Effector memory CD8-positive, alpha-beta T cell (primary cell): ENCODE measurements at regions not wholly inside any gene's neighbourhood (a gene's known extent, or its start where the extent isn't known, plus 50 kb on each side); places are given as distances from the start of the nearest gene placed in this dataset.
"Not testable (repeated sequence)": the region's sequence is repeated elsewhere in the genome, so short reads cannot be mapped to it uniquely, and the experiment has no call there.

ENCODE experiments used
- ATAC-seq: fragments of 150-1000 bp; cut with Tn5 transposase; replicated peaks from 2 replicates; pipeline ENCODE4 v1.10.0; 2021; ENCODE audit warnings: mild to moderate bottlenecking, moderate library complexity
- DNase-seq, 3 experiments: peaks; one replicate each; pipeline ENCODE4 v3.0.0; 2021
- H3K27ac Mint-ChIP-seq, 2 donors: one replicate each; pipeline ENCODE4 v1.8.0; 2022; ENCODE audit warnings: mild to moderate bottlenecking in 2 of 2, mixed read lengths in 2 of 2, moderate library complexity in 2 of 2
- H3K27me3 Mint-ChIP-seq, 2 donors: one replicate each; pipeline ENCODE4 v1.8.0; 2022; ENCODE audit warnings: mixed read lengths in 2 of 2
- H3K36me3 Mint-ChIP-seq: one replicate; pipeline ENCODE4 v1.8.0; 2022; ENCODE audit warnings: mild to moderate bottlenecking, moderate library complexity, mixed read lengths; ENCODE audit not compliant: insufficient read depth
- H3K4me1 Mint-ChIP-seq, 2 donors: one replicate each; pipeline ENCODE4 v1.8.0; 2022; ENCODE audit warnings: low read depth in 2 of 2, mixed read lengths in 2 of 2
- H3K4me3 Mint-ChIP-seq, 2 donors: one replicate each; pipeline ENCODE4 v1.8.0; 2022; ENCODE audit warnings: mild to moderate bottlenecking in 2 of 2, mixed read lengths in 2 of 2, moderate library complexity in 2 of 2
- H3K9me3 Mint-ChIP-seq, 2 donors: one replicate each; pipeline ENCODE4 v1.8.0; 2022; ENCODE audit warnings: mixed read lengths in 2 of 2

DNA sequence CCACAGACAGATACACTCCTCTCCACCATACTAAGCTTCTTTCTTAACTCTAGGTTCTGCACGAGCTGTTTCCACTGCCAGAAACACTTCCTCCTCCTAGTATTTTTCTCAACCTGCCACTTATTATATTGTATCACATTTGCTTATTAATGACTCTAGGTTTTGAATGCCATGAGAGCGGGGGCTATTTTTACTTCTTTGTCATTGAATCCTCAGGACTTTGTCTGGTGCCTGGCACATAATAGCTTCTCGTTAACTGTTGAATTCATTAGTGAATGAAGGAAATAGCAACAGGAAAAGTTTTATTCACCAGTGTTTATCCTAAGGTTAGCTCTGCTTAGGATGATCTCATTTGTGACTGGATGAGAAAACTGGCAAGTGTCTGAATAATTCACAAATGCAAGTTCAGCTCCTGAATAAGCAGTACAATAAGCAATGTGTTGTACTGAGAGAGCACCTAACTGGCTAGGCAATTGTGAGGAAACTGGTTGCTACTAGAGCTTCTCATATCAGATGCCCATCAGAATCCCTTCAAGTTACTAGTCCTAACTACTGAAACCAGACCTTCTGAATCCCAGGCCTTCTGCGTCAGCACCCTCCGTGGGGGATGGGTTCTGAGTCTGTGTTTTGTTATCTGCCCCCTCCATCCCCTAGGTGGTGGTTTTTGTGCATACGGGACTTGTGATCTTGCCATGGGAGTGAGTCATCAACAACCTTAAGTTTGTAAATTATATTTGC, 92.7 kb downstream of the LSMEM1 start:
- H3K27ac Mint-ChIP-seq, result no peak overlapping the region
- H3K36me3 Mint-ChIP-seq, result no peaks in the 10 kb centered on the region
- peaks cover 0 to 2% of the 10 kb centered on the region in 2 donors for H3K9me3 Mint-ChIP-seq
- ATAC-seq, result no peak
- no peak overlapping the region for H3K4me3 Mint-ChIP-seq
- H3K4me1 Mint-ChIP-seq, result peaks cover 5 to 7% of the 10 kb centered on the region in 2 donors
- H3K27me3 Mint-ChIP-seq, result peaks cover 0 to 12% of the 10 kb centered on the region in 2 donors
- no peak for DNase-seq

DNA sequence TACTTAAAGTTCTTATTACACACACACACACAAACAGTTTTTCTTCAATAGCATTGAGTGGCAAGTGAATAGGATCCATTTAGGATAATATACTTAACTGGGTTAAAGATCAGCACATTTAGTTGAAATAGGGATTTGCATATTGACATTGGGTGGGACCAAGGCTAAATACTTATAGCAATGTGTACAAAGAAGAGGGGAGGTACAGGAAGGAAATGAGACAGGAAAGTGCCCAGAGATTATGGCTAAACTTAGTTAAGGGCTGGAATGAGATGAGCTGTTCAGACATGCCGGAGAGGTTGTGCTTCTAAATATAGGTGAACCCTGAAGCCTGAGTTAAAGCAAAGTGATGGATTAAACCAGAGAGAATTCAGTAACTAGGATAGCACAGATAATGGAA, 95.1 kb downstream of the LSMEM1 start:
- DNase-seq (no peak), ATAC-seq (no peak)
- H3K4me1 Mint-ChIP-seq, result peaks cover 5 to 7% of the 10 kb centered on the region in 2 donors
- H3K9me3 Mint-ChIP-seq, result peaks cover 0 to 2% of the 10 kb centered on the region in 2 donors
- no peak overlapping the region for H3K27ac Mint-ChIP-seq
- H3K4me3 Mint-ChIP-seq, result no peak overlapping the region
- H3K27me3 Mint-ChIP-seq, result peaks cover 10 to 28% of the 10 kb centered on the region in 2 donors
- no peaks in the 10 kb centered on the region for H3K36me3 Mint-ChIP-seq

DNA sequence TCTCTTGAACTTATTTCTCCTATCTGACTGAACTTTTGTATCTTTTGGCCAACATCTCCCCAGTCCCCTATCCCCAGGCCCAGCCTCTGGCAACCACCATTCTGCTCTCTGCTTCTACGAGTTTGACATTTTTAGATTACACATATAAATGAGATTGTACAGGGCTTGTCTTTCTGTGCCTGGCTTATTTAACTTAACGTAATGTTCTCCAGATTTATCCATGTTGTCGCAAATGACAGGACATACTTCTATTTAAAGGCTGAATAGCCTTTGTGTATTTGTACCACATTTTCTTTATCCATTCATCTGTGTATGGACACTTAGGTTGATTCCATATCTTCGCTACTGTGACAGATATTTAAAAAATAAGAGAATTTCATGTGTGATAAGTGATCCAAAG, 98.6 kb downstream of the LSMEM1 start:
- Mint-ChIP-seq H3K27ac (no peak overlapping the region), H3K9me3 (peaks cover 0 to 2% of the 10 kb centered on the region in 2 donors), H3K4me3 (no peak overlapping the region), H3K4me1 (no peaks in the 10 kb centered on the region), H3K36me3 (no peaks in the 10 kb centered on the region), H3K27me3 (peaks cover 24 to 25% of the 10 kb centered on the region in 2 donors)
- no peak for DNase-seq
- no peak for ATAC-seq

DNA sequence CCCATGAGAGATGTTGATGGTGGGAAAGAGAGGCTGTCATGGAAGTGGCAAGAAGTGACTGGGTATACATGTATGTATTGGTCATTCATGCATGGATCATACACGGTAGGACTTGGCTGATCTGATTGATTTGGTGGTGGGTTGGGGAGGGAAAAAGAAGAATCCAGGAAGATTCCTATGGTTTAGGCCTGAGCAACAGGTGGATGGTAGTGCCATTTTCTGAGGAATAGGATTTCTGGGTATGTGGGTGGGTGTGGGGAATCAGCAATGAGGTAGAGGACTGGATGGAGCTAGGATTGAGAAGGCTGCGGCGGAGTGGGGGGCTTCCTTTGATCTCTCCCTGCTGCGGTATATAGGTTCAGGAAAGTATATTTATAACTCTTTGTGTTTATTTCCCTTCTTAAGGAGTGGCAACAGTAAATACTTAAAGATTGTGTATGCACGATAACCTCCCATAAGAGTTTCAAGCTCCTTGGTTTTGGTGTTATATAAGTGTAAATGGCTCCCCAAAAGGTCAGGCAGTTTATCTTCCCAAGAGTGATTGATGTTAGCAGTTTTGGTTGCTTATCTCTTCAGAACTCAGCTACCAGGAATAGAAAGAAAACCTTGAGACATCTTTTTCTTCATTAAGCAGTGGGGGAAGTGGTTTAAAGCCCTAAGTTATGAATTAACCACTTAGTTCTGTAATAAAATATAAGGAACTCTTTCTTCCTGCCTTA, 100.1 kb downstream of the LSMEM1 start:
- H3K27ac Mint-ChIP-seq, result no peak overlapping the region
- no peak overlapping the region for H3K4me3 Mint-ChIP-seq
- no peaks in the 10 kb centered on the region for H3K36me3 Mint-ChIP-seq
- H3K9me3 Mint-ChIP-seq, result peaks cover 0 to 2% of the 10 kb centered on the region in 2 donors
- peaks cover 36 to 38% of the 10 kb centered on the region in 2 donors for H3K27me3 Mint-ChIP-seq
- DNase-seq, result no peak
- H3K4me1 Mint-ChIP-seq, result no peaks in the 10 kb centered on the region
- no peak for ATAC-seq

DNA sequence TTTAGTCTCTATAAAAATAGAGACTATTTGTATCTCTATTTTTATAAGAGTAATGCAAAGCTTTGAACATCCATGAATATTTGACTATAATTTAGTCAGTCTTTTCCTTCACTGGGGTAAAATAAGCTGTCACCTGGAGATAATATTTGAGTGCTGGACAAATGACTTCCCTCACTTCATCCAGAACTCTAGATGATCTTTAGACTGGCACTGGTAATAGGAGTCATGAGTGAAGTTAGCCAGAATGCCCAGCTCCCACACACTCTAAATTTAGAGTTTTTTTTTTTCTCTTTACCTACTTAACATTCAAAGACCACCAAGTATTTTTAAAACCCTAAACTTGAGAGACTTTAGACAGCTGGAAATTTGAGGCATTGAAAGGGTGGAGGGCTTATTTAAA, 100.7 kb downstream of the LSMEM1 start:
- no peak for DNase-seq
- H3K4me3 Mint-ChIP-seq, result no peak overlapping the region
- no peak overlapping the region for H3K27ac Mint-ChIP-seq
- peaks cover 0 to 2% of the 10 kb centered on the region in 2 donors for H3K9me3 Mint-ChIP-seq
- no peaks in the 10 kb centered on the region for H3K36me3 Mint-ChIP-seq
- no peaks in the 10 kb centered on the region for H3K4me1 Mint-ChIP-seq
- peaks cover 38 to 40% of the 10 kb centered on the region in 2 donors for H3K27me3 Mint-ChIP-seq
- no peak for ATAC-seq

DNA sequence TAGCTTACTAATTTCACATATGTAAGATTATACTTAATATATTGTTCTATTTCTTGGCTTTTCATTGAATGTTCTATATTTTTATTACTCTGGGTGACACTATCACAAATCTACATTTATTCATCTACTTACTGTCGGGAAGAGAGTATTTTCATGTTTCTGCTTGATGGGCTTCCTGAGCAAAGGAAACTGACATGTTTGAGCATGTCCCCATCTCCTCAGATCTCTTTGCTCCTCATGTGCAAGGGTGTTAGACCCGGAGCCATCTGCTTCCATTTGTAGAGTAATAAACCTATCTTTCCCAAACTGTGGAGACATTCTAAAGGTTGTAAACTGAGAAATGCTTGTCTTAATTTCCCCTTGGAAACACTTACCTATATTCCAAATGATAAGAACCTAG, 103.5 kb downstream of the LSMEM1 start:
- DNase-seq, result no peak
- peaks cover 37 to 45% of the 10 kb centered on the region in 2 donors for H3K27me3 Mint-ChIP-seq
- no peaks in the 10 kb centered on the region for H3K4me1 Mint-ChIP-seq
- no peaks in the 10 kb centered on the region for H3K36me3 Mint-ChIP-seq
- H3K4me3 Mint-ChIP-seq, result no peak overlapping the region
- no peak for ATAC-seq
- H3K27ac Mint-ChIP-seq, result no peak overlapping the region
- H3K9me3 Mint-ChIP-seq, result no peaks in the 10 kb centered on the region

DNA sequence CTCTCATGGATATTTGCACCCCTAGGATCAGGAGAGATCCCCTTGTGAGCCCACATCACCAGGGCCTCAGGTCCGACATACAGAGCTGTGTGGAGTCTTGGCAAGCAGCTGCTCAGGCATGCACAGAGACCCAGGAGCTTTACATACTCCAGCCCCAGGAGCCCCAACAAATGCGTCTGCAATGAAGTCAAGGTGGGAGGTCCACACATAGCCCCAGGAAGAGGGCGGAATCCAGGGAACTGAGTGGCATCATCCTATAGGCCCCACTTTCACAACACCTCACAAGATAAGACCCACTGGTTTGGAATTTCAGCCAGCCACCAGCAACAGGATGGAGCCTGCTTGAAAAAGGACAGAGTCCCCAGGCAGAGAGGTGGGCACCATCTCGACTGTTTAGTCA, 106.7 kb downstream of the LSMEM1 start:
- DNase-seq (no peak), ATAC-seq (no peak)
- no peaks in the 10 kb centered on the region for H3K4me1 Mint-ChIP-seq
- peaks cover 27 to 39% of the 10 kb centered on the region in 2 donors for H3K27me3 Mint-ChIP-seq
- no peaks in the 10 kb centered on the region for H3K9me3 Mint-ChIP-seq
- H3K4me3 Mint-ChIP-seq, result no peak overlapping the region
- no peak overlapping the region for H3K27ac Mint-ChIP-seq
- peaks cover 3% of the 10 kb centered on the region for H3K36me3 Mint-ChIP-seq

DNA sequence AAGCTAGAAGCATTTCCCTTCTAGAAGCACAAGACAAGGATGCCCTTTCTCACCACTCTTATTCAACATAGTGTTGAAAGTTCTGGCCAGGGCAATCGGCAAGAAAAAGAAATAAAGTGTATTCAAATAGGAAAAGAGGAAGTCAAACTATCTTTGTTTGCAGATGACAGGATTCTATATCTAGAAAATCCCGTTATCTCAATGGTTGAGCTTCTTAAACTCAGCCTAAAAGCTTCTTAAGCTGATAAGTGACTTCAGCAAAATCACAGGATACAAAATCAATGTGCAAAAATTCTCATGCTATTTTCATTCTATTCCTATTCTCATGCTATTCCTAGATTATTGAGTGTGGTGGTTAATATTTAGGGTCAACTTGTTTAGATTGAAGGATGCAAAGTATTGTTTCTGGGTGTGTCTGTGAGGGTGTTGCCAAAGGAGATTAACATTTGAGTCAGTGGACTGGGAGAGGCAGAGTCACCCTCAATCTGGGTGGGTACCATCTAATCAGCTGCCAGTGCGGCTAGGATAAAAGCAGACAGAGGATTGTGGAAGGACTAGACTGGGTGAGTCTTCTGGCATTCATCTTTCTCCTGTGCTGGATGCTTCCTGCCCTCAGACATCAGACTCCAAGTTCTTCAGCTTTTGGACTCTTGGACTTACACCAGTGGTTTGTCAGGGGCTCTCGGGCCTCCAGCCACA, 111.9 kb downstream of the LSMEM1 start:
- H3K4me1 Mint-ChIP-seq, H3K9me3 Mint-ChIP-seq, H3K4me3 Mint-ChIP-seq, DNase-seq, ATAC-seq, H3K27ac Mint-ChIP-seq, H3K36me3 Mint-ChIP-seq: not testable (repeated sequence)
- peaks cover 0 to 18% of the 10 kb centered on the region in 2 donors for H3K27me3 Mint-ChIP-seq

DNA sequence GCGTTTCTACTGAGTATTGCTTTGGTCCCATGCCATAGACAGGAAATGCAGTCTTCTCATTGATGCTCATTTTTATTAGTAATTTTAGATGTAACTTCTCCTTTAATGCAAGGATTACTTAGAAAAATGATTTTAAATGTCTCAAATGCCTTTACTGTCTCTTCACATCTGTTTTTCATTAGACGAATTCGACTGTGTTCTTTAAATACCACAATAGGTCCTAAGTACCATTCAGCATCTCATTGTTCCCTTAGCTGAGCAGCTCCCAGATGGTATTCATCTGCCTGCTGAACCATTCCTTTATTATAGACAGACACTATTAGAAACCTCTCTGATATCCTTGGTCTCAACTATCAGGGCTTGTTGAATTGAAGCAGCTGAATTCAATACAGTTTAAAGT, 113.6 kb downstream of the LSMEM1 start:
- peaks cover 0 to 15% of the 10 kb centered on the region in 2 donors for H3K27me3 Mint-ChIP-seq
- no peaks in the 10 kb centered on the region for H3K9me3 Mint-ChIP-seq
- peaks cover 3% of the 10 kb centered on the region for H3K36me3 Mint-ChIP-seq
- H3K4me3 Mint-ChIP-seq, result no peak overlapping the region
- DNase-seq, result no peak
- no peak for ATAC-seq
- no peaks in the 10 kb centered on the region for H3K4me1 Mint-ChIP-seq
- H3K27ac Mint-ChIP-seq, result no peak overlapping the region

DNA sequence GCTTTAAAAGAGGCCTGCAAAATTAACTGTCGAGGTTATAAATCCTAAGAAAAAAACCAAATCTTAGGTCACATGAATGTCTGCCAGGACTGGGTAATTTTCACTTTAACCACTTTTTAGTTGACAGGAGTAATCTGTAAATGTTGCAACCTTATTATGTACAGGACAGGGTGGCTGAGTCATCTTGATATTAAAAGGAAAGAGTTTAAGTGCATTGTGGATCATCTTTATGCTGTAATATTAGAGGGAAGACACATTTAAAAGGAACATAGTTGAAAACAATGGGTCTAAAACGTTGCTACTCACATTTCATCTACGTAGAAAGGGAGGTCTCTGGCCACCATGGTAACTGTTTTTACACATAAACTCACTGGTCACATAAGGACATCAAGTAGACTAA, 115.5 kb downstream of the LSMEM1 start:
- Mint-ChIP-seq H3K4me3 (no peak overlapping the region), H3K36me3 (no peaks in the 10 kb centered on the region), H3K9me3 (no peaks in the 10 kb centered on the region), H3K27ac (no peak overlapping the region), H3K4me1 (no peaks in the 10 kb centered on the region), H3K27me3 (peaks cover 6% of the 10 kb centered on the region in 2 donors)
- DNase-seq, result no peak
- no peak for ATAC-seq

DNA sequence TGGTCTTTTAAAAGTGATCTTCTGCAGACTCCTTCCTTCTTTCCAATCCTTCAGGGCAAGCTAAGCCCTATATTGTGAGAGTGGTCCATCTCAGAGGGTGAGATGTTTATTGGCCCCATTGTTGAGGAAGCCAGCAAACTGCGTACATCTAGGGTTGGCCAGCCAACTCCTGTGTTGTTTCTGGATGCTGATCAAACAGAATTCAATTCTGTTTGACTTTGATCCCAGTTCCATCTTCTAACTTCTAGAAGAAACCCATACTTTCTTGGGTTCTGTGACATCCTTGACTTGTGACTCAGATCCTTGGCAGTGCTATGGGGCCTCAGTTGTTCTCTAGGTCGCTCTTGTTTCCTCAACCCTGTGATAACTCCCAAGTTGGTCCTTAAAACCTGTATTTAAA, 116.2 kb downstream of the LSMEM1 start:
- no peak for ATAC-seq
- H3K27me3 Mint-ChIP-seq, result peaks cover 6% of the 10 kb centered on the region in 2 donors
- H3K4me1 Mint-ChIP-seq, result no peaks in the 10 kb centered on the region
- H3K9me3 Mint-ChIP-seq, result no peaks in the 10 kb centered on the region
- no peak overlapping the region for H3K4me3 Mint-ChIP-seq
- no peak overlapping the region for H3K27ac Mint-ChIP-seq
- no peaks in the 10 kb centered on the region for H3K36me3 Mint-ChIP-seq
- DNase-seq, result no peak

DNA sequence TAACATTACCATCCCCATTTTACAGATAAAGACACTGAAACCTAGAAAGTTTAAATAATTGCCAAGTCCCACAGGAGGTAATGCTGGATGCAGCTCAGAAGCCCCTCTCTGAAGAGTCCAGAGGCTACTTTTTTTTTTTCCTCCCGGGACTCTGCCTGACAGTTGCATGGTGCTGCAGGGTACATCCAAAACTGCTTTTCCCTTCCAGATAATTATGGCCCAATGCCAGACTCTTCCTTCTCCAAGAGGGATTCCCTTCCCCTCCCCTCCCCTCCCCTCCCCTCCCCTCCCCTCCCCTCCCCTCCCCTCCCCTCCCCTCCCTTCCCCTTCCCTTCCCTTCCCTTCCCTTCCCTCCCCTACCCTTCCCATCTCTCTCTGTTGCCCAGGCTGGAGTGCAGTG, 122.9 kb downstream of the LSMEM1 start:
- ATAC-seq (no peak), DNase-seq (no peak)
- Mint-ChIP-seq H3K4me1 (no peaks in the 10 kb centered on the region), H3K9me3 (no peaks in the 10 kb centered on the region), H3K27me3 (peaks cover 24 to 38% of the 10 kb centered on the region in 2 donors), H3K36me3 (no peaks in the 10 kb centered on the region), H3K4me3 (no peak overlapping the region), H3K27ac (no peak overlapping the region)

DNA sequence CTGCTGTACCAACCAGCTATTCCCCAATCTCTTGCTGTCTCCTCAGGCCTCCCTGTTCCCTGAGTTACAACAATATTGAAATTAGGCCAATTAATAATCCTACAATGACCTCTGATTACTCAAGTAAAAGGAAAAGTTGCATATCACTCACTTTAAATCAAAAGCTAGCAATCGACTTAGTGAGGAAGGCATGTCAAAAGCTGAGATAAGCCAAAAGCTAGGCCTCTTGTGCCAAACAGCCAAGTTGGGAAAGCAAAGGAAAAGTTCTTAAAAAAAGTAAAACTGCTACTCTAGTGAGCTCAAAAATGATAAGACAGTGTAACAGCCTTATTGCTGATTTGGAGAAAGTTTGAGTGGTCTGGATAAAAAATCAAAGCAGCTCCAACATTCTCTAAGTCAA, 129.8 kb downstream of the LSMEM1 start:
- Mint-ChIP-seq H3K4me1 (no peaks in the 10 kb centered on the region), H3K9me3 (no peaks in the 10 kb centered on the region), H3K27me3 (peaks cover 24 to 26% of the 10 kb centered on the region in 2 donors), H3K4me3 (no peak overlapping the region), H3K36me3 (no peaks in the 10 kb centered on the region), H3K27ac (no peak overlapping the region)
- ATAC-seq (no peak), DNase-seq (no peak)

DNA sequence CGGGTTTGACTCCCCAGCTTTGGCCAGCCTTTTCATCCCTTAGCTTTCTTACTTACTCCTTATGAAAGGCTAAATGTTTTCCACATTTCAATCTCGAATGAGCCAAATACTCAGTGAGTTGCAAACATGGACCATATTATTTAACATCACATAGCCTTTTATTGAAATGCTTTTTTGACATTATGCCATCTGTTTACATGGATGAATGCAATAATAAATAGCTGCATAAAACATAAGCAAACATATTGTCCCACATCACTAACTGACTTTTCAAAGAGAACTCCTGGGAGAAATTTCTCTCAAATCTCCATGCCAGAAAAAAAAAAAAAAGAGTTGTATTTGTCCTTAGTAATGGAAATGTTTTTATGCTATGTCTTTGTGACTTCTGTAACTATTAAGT, 134.9 kb downstream of the LSMEM1 start:
- peaks cover 7 to 34% of the 10 kb centered on the region in 2 donors for H3K27me3 Mint-ChIP-seq
- H3K4me3 Mint-ChIP-seq, result no peak overlapping the region
- DNase-seq, result no peak
- H3K27ac Mint-ChIP-seq, result no peak overlapping the region
- ATAC-seq, result no peak
- no peaks in the 10 kb centered on the region for H3K9me3 Mint-ChIP-seq
- H3K36me3 Mint-ChIP-seq, result no peaks in the 10 kb centered on the region
- H3K4me1 Mint-ChIP-seq, result no peaks in the 10 kb centered on the region
